SU-DHL-6 (cell line): ENCODE measurements at regions not wholly inside any gene's neighbourhood (a gene's known extent, or its start where the extent isn't known, plus 50 kb on each side); places are given as distances from the start of the nearest gene placed in this dataset.

ENCODE experiments used
- H2AFZ ChIP-seq: fragments of 200-600 bp; sonication (generic); 2 replicates; pipeline ENCODE4 v1.6.1; 2014; ENCODE audit warnings: low read depth, mild to moderate bottlenecking, moderate library complexity, mixed read lengths, antibody characterized with exemption, low read length; ENCODE audit not compliant: severe bottlenecking
- H3F3A ChIP-seq: fragments of 200-600 bp; shearing (Covaris generic); 2 replicates; pipeline ENCODE4 v1.6.0; 2016; ENCODE audit warnings: antibody characterized with exemption, mild to moderate bottlenecking; ENCODE audit not compliant: insufficient read depth
- H3K27ac ChIP-seq: fragments of 200-600 bp; sonication (generic); 2 replicates; pipeline ENCODE4 v1.5.1; 2016; ENCODE audit warnings: low read depth, mild to moderate bottlenecking, low read length, moderate library complexity, mixed read lengths
- H3K27me3 ChIP-seq: fragments of 200-600 bp; sonication (generic), shearing (Covaris generic); 2 replicates; pipeline ENCODE4 v1.6.0; 2014; ENCODE audit warnings: mild to moderate bottlenecking, low read length
- H3K36me3 ChIP-seq: fragments of 200-600 bp; sonication (generic); 2 replicates; pipeline ENCODE4 v1.6.1; 2014; ENCODE audit warnings: mild to moderate bottlenecking, low read length, mixed read lengths
- H3K4me2 ChIP-seq: fragments of 300-600, 200-600 bp; shearing (Covaris generic), sonication (generic); 2 replicates; pipeline ENCODE4 v1.6.0; 2014; ENCODE audit warnings: low read length, low read depth, mild to moderate bottlenecking; ENCODE audit not compliant: poor library complexity, severe bottlenecking
- H3K4me3 ChIP-seq: fragments of 200-600 bp; sonication (generic); 2 replicates; pipeline ENCODE4 v1.5.1; 2014; ENCODE audit warnings: antibody characterized with exemption, low read length, mild to moderate bottlenecking, mixed read lengths; ENCODE audit not compliant: insufficient read depth, poor library complexity, severe bottlenecking
- H3K79me2 ChIP-seq: fragments of 200-600 bp; sonication (generic); 2 replicates; pipeline ENCODE4 v1.6.1; 2014; ENCODE audit warnings: mild to moderate bottlenecking, low read length, moderate library complexity; ENCODE audit not compliant: insufficient read depth
- H3K9ac ChIP-seq: fragments of 200-600 bp; sonication (generic); 2 replicates; pipeline ENCODE4 v1.7.0; 2014; ENCODE audit warnings: mild to moderate bottlenecking, low read length
- H3K9me2 ChIP-seq: fragments of 200-600 bp; sonication (generic); replicated peaks from 2 replicates; pipeline ENCODE4 v1.6.1; 2014; ENCODE audit warnings: low read length; ENCODE audit not compliant: insufficient read depth
- H3K9me3 ChIP-seq: fragments of 200-600 bp; sonication (generic); 2 replicates; pipeline ENCODE4 v1.6.1; 2014; ENCODE audit warnings: low read length, mixed read lengths; ENCODE audit not compliant: insufficient read depth
- H4K20me1 ChIP-seq: fragments of 200-600 bp; sonication (generic); 2 replicates; pipeline ENCODE4 v1.6.1; 2014; ENCODE audit warnings: low read depth, mild to moderate bottlenecking, antibody characterized with exemption, low read length, moderate library complexity, mixed read lengths
- EZH2phosphoT487 ChIP-seq: fragments of 200-600 bp; sonication (generic), shearing (Covaris generic); conservative IDR thresholded peaks from 2 replicates; pipeline ENCODE4 v1.6.1; 2018; ENCODE audit warnings: mild to moderate bottlenecking, antibody characterized with exemption, low read length, moderate library complexity, mixed read lengths
- TF ChIP-seq, protein P1 (sequence below): fragments of 200-600 bp; sonication (generic); IDR thresholded peaks from one replicate; pipeline ENCODE4 v1.5.1; 2017; ENCODE audit warnings: antibody characterized with exemption, mild to moderate bottlenecking, low read length, moderate library complexity; ENCODE audit not compliant: insufficient read depth, poor library complexity, severe bottlenecking

DNA sequence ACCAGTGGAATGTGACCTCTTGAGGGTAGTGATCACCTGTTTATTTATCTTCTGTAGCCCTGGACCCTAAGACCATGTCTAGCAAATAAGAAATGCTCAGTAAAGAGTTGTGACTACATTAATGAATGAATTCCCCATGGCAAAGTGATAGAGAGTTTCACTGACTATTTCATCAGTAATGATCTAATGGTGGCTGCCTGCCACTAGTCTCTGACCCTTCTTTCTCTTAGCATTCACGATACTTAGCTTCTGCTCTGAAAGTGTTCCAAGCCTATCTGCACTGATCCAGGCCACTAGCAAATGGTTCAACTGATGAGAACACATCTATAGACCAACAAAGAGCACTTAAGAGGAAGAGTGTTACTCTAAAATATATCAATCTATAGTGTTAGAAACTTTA lies 50.0 kb upstream of the RASGEF1B start:
- Histone ChIP-seq H3K9ac (no peak overlapping the region), H3F3A (no peaks in the 10 kb centered on the region), H3K79me2 (no peaks in the 10 kb centered on the region), H3K27ac (no peak overlapping the region), H3K4me2 (no peak overlapping the region), H3K27me3 (no peaks in the 10 kb centered on the region), H3K9me3 (peaks cover 6% of the 10 kb centered on the region; the same call in 1 of the 2 replicates), H2AFZ (no peak overlapping the region), H3K9me2 (no peaks in the 10 kb centered on the region), H4K20me1 (no peaks in the 10 kb centered on the region), H3K4me3 (no peak overlapping the region), H3K36me3 (no peaks in the 10 kb centered on the region)
- no peak for TF ChIP-seq EZH2phosphoT487
- TF ChIP-seq, protein P1, sequence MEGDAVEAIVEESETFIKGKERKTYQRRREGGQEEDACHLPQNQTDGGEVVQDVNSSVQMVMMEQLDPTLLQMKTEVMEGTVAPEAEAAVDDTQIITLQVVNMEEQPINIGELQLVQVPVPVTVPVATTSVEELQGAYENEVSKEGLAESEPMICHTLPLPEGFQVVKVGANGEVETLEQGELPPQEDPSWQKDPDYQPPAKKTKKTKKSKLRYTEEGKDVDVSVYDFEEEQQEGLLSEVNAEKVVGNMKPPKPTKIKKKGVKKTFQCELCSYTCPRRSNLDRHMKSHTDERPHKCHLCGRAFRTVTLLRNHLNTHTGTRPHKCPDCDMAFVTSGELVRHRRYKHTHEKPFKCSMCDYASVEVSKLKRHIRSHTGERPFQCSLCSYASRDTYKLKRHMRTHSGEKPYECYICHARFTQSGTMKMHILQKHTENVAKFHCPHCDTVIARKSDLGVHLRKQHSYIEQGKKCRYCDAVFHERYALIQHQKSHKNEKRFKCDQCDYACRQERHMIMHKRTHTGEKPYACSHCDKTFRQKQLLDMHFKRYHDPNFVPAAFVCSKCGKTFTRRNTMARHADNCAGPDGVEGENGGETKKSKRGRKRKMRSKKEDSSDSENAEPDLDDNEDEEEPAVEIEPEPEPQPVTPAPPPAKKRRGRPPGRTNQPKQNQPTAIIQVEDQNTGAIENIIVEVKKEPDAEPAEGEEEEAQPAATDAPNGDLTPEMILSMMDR = no peak
